HuH-7 (cell line): ENCODE measurements at regions not wholly inside any gene's neighbourhood (a gene's known extent, or its start where the extent isn't known, plus 50 kb on each side); places are given as distances from the start of the nearest gene placed in this dataset.

Experiments used
- DNase-seq: peaks from one replicate; pipeline ENCODE4 v3.0.0; 2011; ENCODE audit warnings: low spot score

DNA sequence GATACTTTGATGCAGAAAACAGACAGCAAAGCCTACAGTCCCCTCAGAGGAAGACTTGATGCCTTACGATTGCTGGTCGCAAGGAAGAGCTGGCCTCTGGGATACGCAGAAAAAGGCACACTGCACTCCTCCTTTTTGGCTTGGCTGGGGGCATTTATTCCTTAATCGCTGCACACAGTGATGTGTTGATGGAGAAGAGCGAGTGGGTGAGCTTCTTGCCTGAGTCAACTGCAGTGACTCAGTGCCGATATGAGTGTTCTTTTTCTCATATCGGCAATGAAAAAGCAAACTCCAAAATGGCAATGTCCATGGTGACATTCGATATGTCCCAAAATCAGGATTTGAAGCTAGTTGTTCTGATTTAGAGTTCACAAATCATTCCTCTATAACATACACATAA is 794.8 kb downstream of the HACE1 start:
- DNase-seq = no peak

DNA sequence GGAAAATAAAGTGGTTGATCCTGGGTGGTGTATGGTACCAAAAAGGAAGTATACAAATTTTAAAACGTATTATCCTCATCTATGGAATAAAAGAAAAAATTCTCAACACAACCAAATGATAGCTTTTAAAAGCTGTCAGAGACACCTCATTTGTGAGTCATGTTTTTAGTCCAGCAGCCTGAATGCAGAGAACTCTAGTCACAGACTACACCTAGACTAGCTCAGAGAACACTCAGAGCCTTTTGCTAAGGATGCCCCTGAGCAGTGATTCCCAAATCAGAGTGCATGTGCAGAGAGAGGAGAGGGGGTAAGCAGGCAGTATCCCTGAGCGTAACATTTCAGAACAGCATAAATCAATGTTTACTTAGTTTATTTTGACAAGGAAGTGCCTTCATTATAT is 809.3 kb downstream of the HACE1 start:
- no peak for DNase-seq

DNA sequence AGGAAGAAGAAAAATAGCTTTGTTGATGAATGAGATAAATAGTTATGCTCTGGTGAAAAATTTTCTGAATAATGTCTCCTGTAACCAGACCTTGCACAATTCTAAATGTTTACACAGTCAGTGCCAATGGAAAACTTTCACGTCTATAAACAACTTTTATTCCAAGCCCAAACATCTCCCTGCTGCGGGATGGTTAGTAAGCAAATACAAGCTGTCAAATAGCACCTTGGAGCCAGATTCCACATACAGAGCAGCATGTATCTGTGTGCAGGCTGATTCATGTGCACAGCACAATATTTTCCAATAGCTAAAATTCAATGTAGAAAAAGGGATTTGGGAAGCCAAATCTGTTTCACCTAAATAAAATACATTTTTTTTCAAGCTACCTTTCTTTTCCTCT is 813.3 kb downstream of the HACE1 start:
- peak; percentile 5 for DNase-seq

- no peak for DNase-seq
These were observed 828.4 kb downstream of the HACE1 start for GRCh38 chr6:104031346-104031745.

GRCh38 chr6:104022126-104022525 is 837.6 kb downstream of the HACE1 start:
- no peak for DNase-seq

DNA sequence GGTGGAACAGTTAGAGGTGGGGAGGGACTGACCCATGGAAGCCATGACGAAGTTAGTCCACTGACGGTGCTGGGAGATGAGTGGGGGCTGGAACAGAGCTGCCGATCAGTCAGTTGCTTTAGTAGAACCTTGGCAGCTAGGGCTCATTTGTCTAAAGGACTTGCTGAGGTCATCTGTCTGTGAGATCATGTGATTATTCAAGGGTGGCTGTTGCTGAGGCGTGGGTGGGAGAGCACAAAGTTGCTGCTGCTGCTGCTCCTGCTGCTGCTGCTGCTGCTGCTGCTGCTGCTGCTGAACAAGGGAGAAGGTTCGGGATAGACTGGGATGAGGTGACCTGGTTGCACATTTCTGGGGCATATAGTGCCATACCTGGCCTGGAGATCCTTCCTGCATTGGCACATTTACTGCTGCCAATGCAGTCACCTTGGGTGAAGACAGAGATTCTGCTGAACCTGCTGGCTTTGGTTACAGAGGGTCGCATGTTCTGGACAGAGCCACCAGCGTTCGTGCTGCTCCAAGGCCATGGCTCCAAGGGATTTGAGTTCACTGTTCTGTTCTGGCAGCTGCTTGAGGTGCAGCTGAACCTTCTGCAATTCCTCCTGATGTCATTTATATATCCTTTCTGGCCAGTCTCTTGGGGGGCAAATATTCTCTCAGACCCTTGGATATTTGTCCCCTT is 840.5 kb downstream of the HACE1 start:
- DNase-seq = no peak

GRCh38 chr6:104017410-104018381 is 842.0 kb downstream of the HACE1 start:
- DNase-seq = no peak

DNA sequence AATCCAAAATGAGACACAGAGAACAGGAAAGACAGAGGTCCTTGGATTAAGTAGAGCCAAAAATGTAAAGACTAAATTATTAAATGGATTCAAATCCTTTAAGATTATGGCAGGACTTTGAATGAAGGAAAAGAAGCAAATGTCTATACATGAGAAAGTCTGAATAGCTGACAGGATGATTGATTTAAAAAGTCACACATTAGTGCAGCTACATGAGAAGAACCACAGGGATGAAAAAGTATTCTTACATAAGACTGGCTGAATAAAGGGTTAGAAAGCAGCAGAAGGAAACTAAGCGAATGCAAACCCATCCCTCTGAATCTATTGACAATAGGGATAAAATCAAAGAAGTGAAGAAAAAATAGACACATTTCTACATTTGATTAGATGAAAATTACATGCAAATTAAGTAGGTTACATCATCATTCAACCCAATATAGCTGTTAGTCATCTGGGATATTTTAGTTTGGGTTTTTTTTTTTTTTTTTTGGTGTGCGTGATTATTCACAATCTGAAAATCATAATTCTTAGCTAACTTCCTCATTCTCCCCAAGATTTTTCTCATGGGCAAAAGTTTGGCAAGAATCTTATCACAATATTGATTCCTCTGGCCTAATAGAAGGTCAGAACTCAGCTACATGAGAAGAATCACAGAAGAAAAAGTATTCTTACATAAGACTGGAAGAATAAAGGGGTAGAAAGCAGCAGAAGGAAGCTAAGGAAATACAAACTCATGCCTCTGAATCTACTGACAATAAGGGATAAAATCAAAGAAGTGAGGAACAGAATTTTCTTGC is 845.4 kb downstream of the HACE1 start:
- DNase-seq = no peak

GRCh38 chr6:104013312-104013971 is 846.3 kb downstream of the HACE1 start:
- DNase-seq = no peak

- no peak for DNase-seq
These were observed 848.8 kb downstream of the HACE1 start for GRCh38 chr6:104010897-104011296.

GRCh38 chr6:104003803-104004516 is 855.8 kb downstream of the HACE1 start:
- no peak for DNase-seq

- no peak for DNase-seq
These were observed 864.1 kb downstream of the HACE1 start for GRCh38 chr6:103995571-103995970.

GRCh38 chr6:103983860-103984259 is 875.9 kb downstream of the HACE1 start:
- DNase-seq = no peak

DNA sequence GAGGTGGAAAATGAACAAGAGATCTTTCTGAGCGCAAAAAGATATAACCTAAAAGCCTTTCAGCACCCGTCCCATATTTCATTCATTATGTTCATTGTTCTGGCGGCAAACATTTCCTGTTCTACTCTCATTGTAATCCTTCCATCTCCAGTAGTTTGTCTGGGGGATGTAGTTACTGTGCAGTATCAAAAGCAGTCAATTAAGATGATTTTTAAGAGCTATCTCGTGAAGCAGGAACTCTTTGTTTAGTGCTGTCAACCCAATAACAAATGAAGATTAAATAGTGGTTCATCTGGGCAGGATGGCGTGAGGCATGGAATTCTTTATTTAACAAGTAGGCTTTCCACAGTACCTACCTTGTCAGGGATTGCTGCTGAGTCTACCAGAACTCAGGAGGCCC is 876.7 kb downstream of the HACE1 start:
- DNase-seq = no peak

- no peak for DNase-seq
These were observed 877.1 kb downstream of the HACE1 start for GRCh38 chr6:103982574-103982973.

GRCh38 chr6:103979308-103979707 is 880.4 kb downstream of the HACE1 start:
- DNase-seq = no peak

GRCh38 chr6:103937389-103937788 is 922.3 kb downstream of the HACE1 start:
- no peak for DNase-seq

DNA sequence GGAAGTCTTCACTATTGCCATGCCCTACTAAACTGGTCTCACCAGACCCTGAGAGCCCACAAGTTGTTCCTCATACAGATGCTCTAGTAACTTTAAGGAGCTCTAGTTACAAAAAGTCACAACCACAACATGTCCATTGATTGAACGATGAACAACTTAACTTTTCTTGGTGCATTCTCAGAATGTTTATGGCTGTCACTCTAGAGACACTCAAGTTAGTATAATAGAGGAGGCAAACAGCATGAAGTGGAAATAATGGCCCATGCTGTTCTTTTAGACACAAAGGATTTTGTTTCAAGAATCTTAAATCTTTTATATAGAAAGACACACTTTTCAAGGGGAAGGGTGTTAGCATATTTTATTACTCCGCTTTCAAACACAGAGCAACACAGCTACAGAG is 934.4 kb downstream of the HACE1 start:
- DNase-seq = no peak

DNA sequence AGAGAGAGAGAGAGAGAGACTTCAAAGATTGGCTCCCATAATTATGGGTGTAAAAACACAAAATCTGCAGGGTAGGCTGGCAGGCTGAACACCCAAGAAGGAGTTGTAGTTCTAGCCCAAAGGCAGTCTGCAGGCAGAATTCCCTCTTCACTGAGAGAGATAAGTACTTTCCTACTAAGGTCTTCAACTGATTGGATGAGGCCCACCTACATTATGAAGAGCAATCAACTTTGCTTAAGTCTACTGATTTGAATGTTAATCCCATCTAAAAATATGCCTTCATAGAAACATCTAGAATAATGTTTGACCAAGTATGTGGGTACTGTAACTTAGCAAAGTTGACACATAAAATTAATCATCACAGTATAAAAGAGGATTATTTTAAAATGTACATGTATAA is 949.7 kb downstream of the HACE1 start:
- no peak for DNase-seq

DNA sequence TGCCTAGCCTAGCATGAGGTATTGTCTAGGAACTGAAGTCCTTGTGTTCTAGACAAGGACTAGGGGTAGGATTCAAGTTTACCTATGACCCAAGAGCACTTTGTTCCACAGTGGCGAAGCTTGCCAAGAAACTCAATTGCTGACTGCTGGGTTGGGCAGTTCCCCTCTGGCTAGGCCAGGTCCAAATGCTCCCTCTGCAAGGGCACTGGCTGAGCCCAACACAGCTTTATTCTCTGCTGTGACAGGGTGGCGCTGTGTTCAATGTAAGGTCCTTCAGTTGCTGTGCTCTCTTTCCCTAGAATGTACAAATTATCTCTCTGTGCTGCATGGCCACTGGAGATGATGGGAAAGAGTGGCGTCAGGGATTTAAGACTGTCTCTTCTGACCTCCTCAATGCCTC is 950.8 kb downstream of the HACE1 start:
- DNase-seq = no peak

GRCh38 chr6:103895136-103895535 is 964.6 kb downstream of the HACE1 start:
- no peak for DNase-seq
